Testis (tissue), 2 donors: ENCODE measurements at regions not wholly inside any gene's neighbourhood (a gene's known extent, or its start where the extent isn't known, plus 50 kb on each side); places are given as distances from the start of the nearest gene placed in this dataset.

Source experiments
- CTCF ChIP-seq, 3 experiments: fragments of 450-650 bp in 2 of 3; fragments of 200-600 bp in 1 of 3; sonication (generic) in 1 of 3; IDR thresholded peaks; one replicate each; pipeline ENCODE4 v1.5.1; 2016 to 2019; ENCODE audit warnings: antibody characterized with exemption in 3 of 3, mild to moderate bottlenecking in 2 of 3, moderate library complexity in 1 of 3
- POLR2A ChIP-seq: fragments of 450-650 bp; IDR thresholded peaks from one replicate; pipeline ENCODE4 v1.6.1; 2017; ENCODE audit warnings: antibody characterized with exemption, mild to moderate bottlenecking, moderate library complexity

GRCh38 chr18:71362140-71362539 lies 1073.3 kb downstream of the SOCS6 start:
- no peak for TF ChIP-seq CTCF (IDR thresholded peaks at IDR 0.05)
- no peak for TF ChIP-seq POLR2A
